Medulla oblongata (tissue), 1 donor: ENCODE measurements at regions not wholly inside any gene's neighbourhood (a gene's known extent, or its start where the extent isn't known, plus 50 kb on each side); places are given as distances from the start of the nearest gene placed in this dataset.

Experiments
- DNase-seq: peaks from one replicate; pipeline ENCODE4 v3.0.0-alpha.2; 2015; ENCODE audit errors: extremely low spot score

GRCh38 chr15:69626095-69627066 is 173.8 kb downstream of the RPLP1 start:
- DNase-seq, result no peak

GRCh38 chr15:69627548-69628158 is 175.0 kb downstream of the RPLP1 start:
- no peak for DNase-seq

- DNase-seq, result no peak
Measured at GRCh38 chr15:69628256-69629093, 175.9 kb downstream of the RPLP1 start.

- no peak for DNase-seq
Measured at GRCh38 chr15:69629631-69630161, 177.1 kb downstream of the RPLP1 start.

GRCh38 chr15:69631005-69631404 is 178.4 kb downstream of the RPLP1 start:
- no peak for DNase-seq

GRCh38 chr15:69631978-69632377 is 179.4 kb downstream of the RPLP1 start:
- no peak for DNase-seq

- no peak for DNase-seq
Measured at GRCh38 chr15:69634860-69635259, 182.2 kb downstream of the RPLP1 start.

- DNase-seq, result no peak
Measured at GRCh38 chr15:69636169-69636915, 183.7 kb downstream of the RPLP1 start.

- no peak for DNase-seq
Measured at GRCh38 chr15:69637818-69638217, 185.2 kb downstream of the RPLP1 start.

- no peak for DNase-seq
Measured at GRCh38 chr15:69643476-69643875, 190.9 kb downstream of the RPLP1 start.

GRCh38 chr15:69643971-69644370 is 191.4 kb downstream of the RPLP1 start:
- DNase-seq, result no peak

- DNase-seq, result no peak
Measured at GRCh38 chr15:69644876-69645275, 192.3 kb downstream of the RPLP1 start.

- DNase-seq, result no peak
Measured at GRCh38 chr15:69647142-69647513, 194.5 kb downstream of the RPLP1 start.

- no peak for DNase-seq
Measured at GRCh38 chr15:69648212-69648611, 195.6 kb downstream of the RPLP1 start.

- DNase-seq, result no peak
Measured at GRCh38 chr15:69648775-69649735, 196.4 kb downstream of the RPLP1 start.

GRCh38 chr15:69652293-69652692 is 199.7 kb downstream of the RPLP1 start:
- DNase-seq, result no peak

- no peak for DNase-seq
Measured at GRCh38 chr15:69652751-69653305, 200.2 kb downstream of the RPLP1 start.

- DNase-seq, result no peak
Measured at GRCh38 chr15:69653306-69653705, 200.7 kb downstream of the RPLP1 start.

- DNase-seq, result no peak
Measured at GRCh38 chr15:69653846-69654245, 201.2 kb downstream of the RPLP1 start.
